ENCODE measurements at regions not wholly inside any gene's neighbourhood (a gene's known extent, or its start where the extent isn't known, plus 50 kb on each side); places are given as distances from the start of the nearest gene placed in this dataset.

- no peak for DNase-seq (ENCODE audit: low read depth)
- TF ChIP-seq CTCF (IDR thresholded peaks at IDR 0.05; ENCODE audit: control insufficient read depth, extremely low read depth, insufficient read depth), result no peak
- no peak overlapping the region for H3K4me3 ChIP-seq (ENCODE audit: low read depth, low read length)
Measured at GRCh38 chr5:5593391-5593790, 170.9 kb downstream of the ICE1 start.

- no peak for TF ChIP-seq CTCF (IDR thresholded peaks at IDR 0.05; ENCODE audit: control insufficient read depth, extremely low read depth, insufficient read depth)
- H3K4me3 ChIP-seq (ENCODE audit: low read depth, low read length), result no peak overlapping the region
- no peak for DNase-seq (ENCODE audit: low read depth)
Measured at GRCh38 chr5:5592541-5592940, 170.1 kb downstream of the ICE1 start.

GRCh38 chr5:5591567-5591966, 169.1 kb downstream of the ICE1 start:
- no peak for DNase-seq (ENCODE audit: low read depth)
- no peak overlapping the region for H3K4me3 ChIP-seq (ENCODE audit: low read depth, low read length)
- TF ChIP-seq CTCF (IDR thresholded peaks at IDR 0.05; ENCODE audit: control insufficient read depth, extremely low read depth, insufficient read depth), result no peak

- no peak for DNase-seq (ENCODE audit: low read depth)
- no peak for TF ChIP-seq CTCF (IDR thresholded peaks at IDR 0.05; ENCODE audit: control insufficient read depth, extremely low read depth, insufficient read depth)
Measured at GRCh38 chr5:5589857-5590256, 167.4 kb downstream of the ICE1 start.

GRCh38 chr5:5588887-5589826, 166.7 kb downstream of the ICE1 start:
- TF ChIP-seq CTCF (IDR thresholded peaks at IDR 0.05; ENCODE audit: control insufficient read depth, extremely low read depth, insufficient read depth), result no peak
- DNase-seq (ENCODE audit: low read depth), result no peak
- H3K4me3 ChIP-seq (ENCODE audit: low read depth, low read length), result no peak overlapping the region

More at GRCh38 chr5:5589857-5590256, 167.4 kb downstream of the ICE1 start:
- H3K4me3 ChIP-seq (ENCODE audit: low read depth, low read length), result no peak overlapping the region

GRCh38 chr5:5588386-5588785, 165.9 kb downstream of the ICE1 start:
- no peak for DNase-seq (ENCODE audit: low read depth)
- no peak overlapping the region for H3K4me3 ChIP-seq (ENCODE audit: low read depth, low read length)
- TF ChIP-seq CTCF (IDR thresholded peaks at IDR 0.05; ENCODE audit: control insufficient read depth, extremely low read depth, insufficient read depth), result no peak
